Smooth muscle cell (in vitro differentiated cells): ENCODE measurements at regions not wholly inside any gene's neighbourhood (a gene's known extent, or its start where the extent isn't known, plus 50 kb on each side); places are given as distances from the start of the nearest gene placed in this dataset.

Source experiments
- DNase-seq: peaks from one replicate; lab custom pipeline; 2025; ENCODE audit not compliant: unreplicated experiment; lab: John Stamatoyannopoulos, UW
- H2AFZ ChIP-seq: fragments of 200-600 bp; sonication (generic); 2 replicates; pipeline ENCODE4 v1.6.0; 2016; ENCODE audit warnings: antibody characterized with exemption, low read depth, mild to moderate bottlenecking
- H3F3A ChIP-seq: fragments of 200-600 bp; sonication (generic); 2 replicates; pipeline ENCODE4 v1.6.0; 2017; ENCODE audit warnings: antibody characterized with exemption, low read depth
- H3K27ac ChIP-seq: fragments of 200-600 bp; sonication (generic); 2 replicates; pipeline ENCODE4 v1.5.1; 2016; ENCODE audit warnings: low read depth, mild to moderate bottlenecking
- H3K27me3 ChIP-seq: fragments of 200-600 bp; sonication (generic); 2 replicates; pipeline ENCODE4 v1.6.1; 2016; ENCODE audit warnings: low read depth, mild to moderate bottlenecking
- H3K36me3 ChIP-seq: fragments of 200-600 bp; sonication (generic); 2 replicates; pipeline ENCODE4 v1.5.1; 2016; ENCODE audit warnings: low read depth
- H3K4me1 ChIP-seq: fragments of 200-600 bp; sonication (generic); 2 replicates; pipeline ENCODE4 v1.5.1; 2016; ENCODE audit warnings: low read depth
- H3K4me2 ChIP-seq: fragments of 200-600 bp; sonication (generic); 2 replicates; pipeline ENCODE4 v1.6.0; 2016; ENCODE audit warnings: mild to moderate bottlenecking
- H3K4me3 ChIP-seq: fragments of 200-600 bp; sonication (generic); 2 replicates; pipeline ENCODE4 v1.5.1; 2016; ENCODE audit warnings: mild to moderate bottlenecking
- H3K79me2 ChIP-seq: fragments of 200-600 bp; sonication (generic); 2 replicates; pipeline ENCODE4 v1.6.0; 2016; ENCODE audit warnings: low read depth, mild to moderate bottlenecking
- H3K9ac ChIP-seq: fragments of 200-600 bp; sonication (generic); 2 replicates; pipeline ENCODE4 v1.6.0; 2016; ENCODE audit warnings: low read depth
- H3K9me3 ChIP-seq: fragments of 200-600 bp; sonication (generic); replicated peaks from 2 replicates; pipeline ENCODE4 v1.5.1; 2016; ENCODE audit warnings: low read depth
- H4K20me1 ChIP-seq: fragments of 200-600 bp; sonication (generic); 2 replicates; pipeline ENCODE4 v1.6.0; 2016; ENCODE audit warnings: low read depth
- WGBS: methylation state at CpG from one replicate; pipeline ENCODE4 v1.1.7; 2016; ENCODE audit warnings: low lambda C conversion rate; 5-methylcytosine and 5-hydroxymethylcytosine counted together
- TF ChIP-seq, protein P1 (sequence below): fragments of 200-600 bp; sonication (generic); IDR thresholded peaks from 2 replicates; pipeline ENCODE4 v1.5.1; 2017; ENCODE audit warnings: borderline replicate concordance, mild to moderate bottlenecking, antibody characterized with exemption; ENCODE audit not compliant: insufficient read depth, poor library complexity, severe bottlenecking

DNA sequence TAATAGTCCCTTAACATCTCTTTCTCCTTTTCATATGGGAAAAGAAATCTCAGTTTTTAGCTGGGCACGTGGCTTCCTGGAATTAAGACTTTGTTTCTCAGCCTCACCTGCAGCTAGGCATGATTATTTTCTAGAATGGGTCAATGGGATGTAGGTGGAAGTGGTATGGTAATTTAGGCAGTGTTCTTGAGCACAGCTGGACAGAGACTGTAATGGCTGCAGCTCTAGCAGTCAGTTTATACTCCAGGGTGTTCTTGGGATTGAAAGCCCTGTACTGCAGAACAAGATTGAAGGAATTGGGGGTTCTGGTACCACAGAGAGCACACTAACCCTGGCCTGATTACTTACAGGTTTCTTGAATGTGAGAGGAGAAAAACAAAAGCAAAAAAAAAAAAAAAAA is 455.9 kb upstream of the ZNF608 start:
- H3K79me2 ChIP-seq, result no peaks in the 10 kb centered on the region
- H3K9me3 ChIP-seq, result no peaks in the 10 kb centered on the region
- H3K9ac ChIP-seq, result no peak overlapping the region
- TF ChIP-seq, protein P1, sequence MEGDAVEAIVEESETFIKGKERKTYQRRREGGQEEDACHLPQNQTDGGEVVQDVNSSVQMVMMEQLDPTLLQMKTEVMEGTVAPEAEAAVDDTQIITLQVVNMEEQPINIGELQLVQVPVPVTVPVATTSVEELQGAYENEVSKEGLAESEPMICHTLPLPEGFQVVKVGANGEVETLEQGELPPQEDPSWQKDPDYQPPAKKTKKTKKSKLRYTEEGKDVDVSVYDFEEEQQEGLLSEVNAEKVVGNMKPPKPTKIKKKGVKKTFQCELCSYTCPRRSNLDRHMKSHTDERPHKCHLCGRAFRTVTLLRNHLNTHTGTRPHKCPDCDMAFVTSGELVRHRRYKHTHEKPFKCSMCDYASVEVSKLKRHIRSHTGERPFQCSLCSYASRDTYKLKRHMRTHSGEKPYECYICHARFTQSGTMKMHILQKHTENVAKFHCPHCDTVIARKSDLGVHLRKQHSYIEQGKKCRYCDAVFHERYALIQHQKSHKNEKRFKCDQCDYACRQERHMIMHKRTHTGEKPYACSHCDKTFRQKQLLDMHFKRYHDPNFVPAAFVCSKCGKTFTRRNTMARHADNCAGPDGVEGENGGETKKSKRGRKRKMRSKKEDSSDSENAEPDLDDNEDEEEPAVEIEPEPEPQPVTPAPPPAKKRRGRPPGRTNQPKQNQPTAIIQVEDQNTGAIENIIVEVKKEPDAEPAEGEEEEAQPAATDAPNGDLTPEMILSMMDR, result no peak
- 95% methylated on average over 1 of the region's 1 CpG for WGBS
- H3K27me3 ChIP-seq, result no peaks in the 10 kb centered on the region
- no peak overlapping the region for H3K27ac ChIP-seq
- H3F3A ChIP-seq, result peaks cover 28% of the 10 kb centered on the region
- H3K4me3 ChIP-seq, result no peak overlapping the region
- DNase-seq, result no peak
- no peak overlapping the region for H3K4me2 ChIP-seq
- peaks cover 34% of the 10 kb centered on the region for H3K4me1 ChIP-seq
- H4K20me1 ChIP-seq, result no peaks in the 10 kb centered on the region
- H2AFZ ChIP-seq, result no peak overlapping the region
- no peaks in the 10 kb centered on the region for H3K36me3 ChIP-seq

DNA sequence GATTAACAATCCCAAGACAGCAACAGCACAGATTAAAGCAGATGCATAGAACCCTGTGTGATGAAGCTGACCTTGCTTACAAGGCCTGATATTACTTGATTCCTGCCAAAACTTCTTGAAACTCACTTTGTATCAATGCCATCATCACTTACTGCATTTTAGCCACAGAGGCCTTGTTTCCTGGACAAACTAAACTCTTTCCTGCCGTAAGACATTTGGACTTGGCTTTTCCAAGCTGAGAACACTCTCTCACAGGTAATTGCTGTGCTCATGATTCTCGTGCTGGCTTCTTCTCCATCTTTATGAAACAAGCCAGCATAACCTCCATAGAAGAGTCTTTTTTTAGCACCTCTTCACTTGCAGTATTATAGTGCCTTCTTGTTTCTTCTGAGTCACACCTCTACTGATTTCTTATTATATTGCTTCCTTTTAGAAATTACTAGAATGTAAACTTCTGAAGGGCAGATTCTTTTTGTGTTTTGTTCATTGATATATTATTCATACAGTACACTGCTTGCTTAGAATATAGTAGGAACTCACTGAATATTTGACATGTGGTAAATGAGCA is 456.5 kb upstream of the ZNF608 start:
- no peak overlapping the region for H3K4me2 ChIP-seq
- no peak for DNase-seq
- no peak overlapping the region for H3K4me3 ChIP-seq
- TF ChIP-seq, protein P1, result no peak
- H3K9me3 ChIP-seq, result no peaks in the 10 kb centered on the region
- no peaks in the 10 kb centered on the region for H3K79me2 ChIP-seq
- peaks cover 32% of the 10 kb centered on the region for H3K4me1 ChIP-seq
- no peak overlapping the region for H3K27ac ChIP-seq
- no peak overlapping the region for H3K9ac ChIP-seq
- H4K20me1 ChIP-seq, result no peaks in the 10 kb centered on the region
- WGBS, result 93% methylated on average over 2 of the region's 2 CpGs
- H2AFZ ChIP-seq, result no peak overlapping the region
- H3K36me3 ChIP-seq, result no peaks in the 10 kb centered on the region
- H3F3A ChIP-seq, result peaks cover 24% of the 10 kb centered on the region
- H3K27me3 ChIP-seq, result no peaks in the 10 kb centered on the region

DNA sequence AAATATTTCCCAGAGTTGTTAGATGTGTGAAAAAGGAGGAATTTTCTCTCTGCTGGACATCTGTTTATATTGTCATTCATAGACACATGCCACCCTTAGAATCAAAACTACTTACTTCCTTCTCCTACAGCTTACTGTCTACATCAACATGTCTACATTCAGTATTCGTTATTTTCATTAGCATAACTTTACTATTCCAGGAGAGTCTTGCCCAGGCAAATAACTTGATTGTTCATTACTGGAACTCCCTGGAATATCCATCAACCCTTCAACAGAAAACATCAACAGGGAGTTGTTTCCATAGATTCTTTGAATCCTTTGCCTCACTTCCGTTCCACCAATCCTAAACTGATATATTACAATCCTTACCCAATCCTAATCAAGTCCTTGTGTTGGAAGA is 457.5 kb upstream of the ZNF608 start:
- TF ChIP-seq, protein P1, result no peak

DNA sequence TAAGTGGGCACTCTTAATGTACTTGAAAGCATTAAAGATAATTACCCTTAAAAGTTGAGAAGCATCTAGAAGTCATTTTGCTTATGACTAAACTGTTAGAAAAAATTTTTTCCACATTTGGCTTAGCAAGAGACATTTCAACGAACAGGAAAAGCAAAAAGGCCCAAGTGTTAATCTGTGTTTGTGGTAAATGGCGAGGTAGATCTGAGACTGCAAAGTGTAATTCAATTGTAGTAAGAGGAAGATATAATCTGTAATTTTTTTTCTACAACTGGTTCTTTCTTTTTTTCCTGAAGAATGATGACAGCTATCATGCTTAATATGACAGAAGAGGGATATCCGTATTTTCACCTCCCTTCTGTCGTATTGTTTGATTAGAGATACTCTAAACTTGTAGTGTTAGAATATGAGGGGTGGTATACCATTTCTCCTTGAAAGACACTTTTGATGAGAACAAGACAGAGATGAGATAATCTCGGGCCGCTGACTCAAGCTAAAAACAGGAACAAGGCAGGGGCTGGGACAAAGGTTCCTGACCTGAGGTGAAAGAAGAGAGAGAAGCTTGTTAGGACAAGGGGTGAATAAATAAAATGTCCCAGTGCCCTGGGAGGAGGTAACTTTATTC is 459.3 kb upstream of the ZNF608 start:
- H3K9ac ChIP-seq, result no peak overlapping the region
- no peaks in the 10 kb centered on the region for H3K27me3 ChIP-seq
- H3K4me1 ChIP-seq, result peaks cover 5% of the 10 kb centered on the region
- no peak for DNase-seq
- TF ChIP-seq, protein P1, result no peak
- H3K27ac ChIP-seq, result no peak overlapping the region
- no peaks in the 10 kb centered on the region for H4K20me1 ChIP-seq
- H3K9me3 ChIP-seq, result no peaks in the 10 kb centered on the region
- no peak overlapping the region for H2AFZ ChIP-seq
- no peaks in the 10 kb centered on the region for H3K36me3 ChIP-seq
- H3K4me3 ChIP-seq, result no peak overlapping the region
- 67% methylated on average over 6 of the region's 6 CpGs for WGBS
- peaks cover 13% of the 10 kb centered on the region for H3F3A ChIP-seq
- no peaks in the 10 kb centered on the region for H3K79me2 ChIP-seq
- H3K4me2 ChIP-seq, result no peak overlapping the region

More for the DNA sequence above, 457.5 kb upstream of the ZNF608 start:
- Histone ChIP-seq H3K4me2 (no peak overlapping the region), H3K27me3 (no peaks in the 10 kb centered on the region), H3F3A (peaks cover 19% of the 10 kb centered on the region), H4K20me1 (no peaks in the 10 kb centered on the region), H3K4me3 (no peak overlapping the region), H3K79me2 (no peaks in the 10 kb centered on the region), H3K9me3 (no peaks in the 10 kb centered on the region), H3K36me3 (no peaks in the 10 kb centered on the region), H3K9ac (no peak overlapping the region), H2AFZ (no peak overlapping the region), H3K27ac (no peak overlapping the region), H3K4me1 (peaks cover 23% of the 10 kb centered on the region)
- no peak for DNase-seq
- WGBS, result 93% methylated on average over 2 of the region's 2 CpGs
